PFSK-1 (cell line): ENCODE measurements at regions not wholly inside any gene's neighbourhood (a gene's known extent, or its start where the extent isn't known, plus 50 kb on each side); places are given as distances from the start of the nearest gene placed in this dataset.

Experiments used
- FOXP2 ChIP-seq: optimal IDR thresholded peaks from 2 replicates; pipeline ENCODE3; 2011; ENCODE audit warnings: borderline replicate concordance, control low read depth, inconsistent platforms; ENCODE audit not compliant: insufficient read depth; ENCODE audit errors: extremely low read length, extremely low read depth
- POLR2AphosphoS5 ChIP-seq: IDR thresholded peaks from 2 replicates; pipeline ENCODE4 v1.6.1; 2012; ENCODE audit warnings: low read depth, mild to moderate bottlenecking, control low read depth, low read length, moderate library complexity
- SIN3A ChIP-seq: IDR thresholded peaks from 2 replicates; pipeline ENCODE4 v1.6.1; 2012; ENCODE audit warnings: mild to moderate bottlenecking, low read length, moderate library complexity, borderline replicate concordance; ENCODE audit not compliant: insufficient read depth
- TAF1 ChIP-seq: IDR thresholded peaks from 2 replicates; pipeline ENCODE4 v1.6.1; 2012; ENCODE audit warnings: low read length, control low read depth, borderline replicate concordance; ENCODE audit not compliant: insufficient read depth
- TF ChIP-seq, protein P1 (sequence below), 2 experiments: IDR thresholded peaks; 2 replicates each; pipeline versions ENCODE4 v1.6.1 to v1.8.0; 2011 to 2012; ENCODE audit warnings: low read depth in 2 of 2, low read length in 2 of 2, control low read depth in 1 of 2, inconsistent platforms in 1 of 2, mild to moderate bottlenecking in 1 of 2, moderate library complexity in 1 of 2; ENCODE audit not compliant: insufficient read depth in 1 of 2

DNA sequence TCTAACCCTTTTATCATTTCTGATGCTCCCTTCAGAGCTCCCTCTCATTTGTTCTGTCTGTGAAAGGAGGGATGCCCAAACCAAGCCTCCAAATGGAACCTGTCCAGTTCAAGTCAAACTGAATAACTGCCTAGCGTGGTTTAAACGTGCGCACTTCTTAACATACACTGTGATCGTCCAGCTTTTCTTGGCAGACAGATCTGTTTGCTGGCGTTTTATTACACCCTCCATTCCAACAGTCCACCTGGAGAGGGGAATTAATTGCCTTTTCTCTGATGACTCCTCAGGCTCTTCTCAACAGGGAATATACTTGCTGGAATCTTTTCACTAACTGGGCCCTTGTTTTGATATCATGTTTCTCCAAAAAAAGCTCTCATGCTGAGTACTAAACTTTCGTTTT, 379.2 kb upstream of the POU3F3 start:
- TF ChIP-seq SIN3A (no peak), FOXP2 (no peak), TAF1 (no peak), POLR2AphosphoS5 (no peak)
- TF ChIP-seq, protein P1, sequence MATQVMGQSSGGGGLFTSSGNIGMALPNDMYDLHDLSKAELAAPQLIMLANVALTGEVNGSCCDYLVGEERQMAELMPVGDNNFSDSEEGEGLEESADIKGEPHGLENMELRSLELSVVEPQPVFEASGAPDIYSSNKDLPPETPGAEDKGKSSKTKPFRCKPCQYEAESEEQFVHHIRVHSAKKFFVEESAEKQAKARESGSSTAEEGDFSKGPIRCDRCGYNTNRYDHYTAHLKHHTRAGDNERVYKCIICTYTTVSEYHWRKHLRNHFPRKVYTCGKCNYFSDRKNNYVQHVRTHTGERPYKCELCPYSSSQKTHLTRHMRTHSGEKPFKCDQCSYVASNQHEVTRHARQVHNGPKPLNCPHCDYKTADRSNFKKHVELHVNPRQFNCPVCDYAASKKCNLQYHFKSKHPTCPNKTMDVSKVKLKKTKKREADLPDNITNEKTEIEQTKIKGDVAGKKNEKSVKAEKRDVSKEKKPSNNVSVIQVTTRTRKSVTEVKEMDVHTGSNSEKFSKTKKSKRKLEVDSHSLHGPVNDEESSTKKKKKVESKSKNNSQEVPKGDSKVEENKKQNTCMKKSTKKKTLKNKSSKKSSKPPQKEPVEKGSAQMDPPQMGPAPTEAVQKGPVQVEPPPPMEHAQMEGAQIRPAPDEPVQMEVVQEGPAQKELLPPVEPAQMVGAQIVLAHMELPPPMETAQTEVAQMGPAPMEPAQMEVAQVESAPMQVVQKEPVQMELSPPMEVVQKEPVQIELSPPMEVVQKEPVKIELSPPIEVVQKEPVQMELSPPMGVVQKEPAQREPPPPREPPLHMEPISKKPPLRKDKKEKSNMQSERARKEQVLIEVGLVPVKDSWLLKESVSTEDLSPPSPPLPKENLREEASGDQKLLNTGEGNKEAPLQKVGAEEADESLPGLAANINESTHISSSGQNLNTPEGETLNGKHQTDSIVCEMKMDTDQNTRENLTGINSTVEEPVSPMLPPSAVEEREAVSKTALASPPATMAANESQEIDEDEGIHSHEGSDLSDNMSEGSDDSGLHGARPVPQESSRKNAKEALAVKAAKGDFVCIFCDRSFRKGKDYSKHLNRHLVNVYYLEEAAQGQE (IDR thresholded peaks at IDR 0.05; ENCODE audit: insufficient read depth in 1 of 2, low read depth in 2 of 2, low read length in 2 of 2): no peak

DNA sequence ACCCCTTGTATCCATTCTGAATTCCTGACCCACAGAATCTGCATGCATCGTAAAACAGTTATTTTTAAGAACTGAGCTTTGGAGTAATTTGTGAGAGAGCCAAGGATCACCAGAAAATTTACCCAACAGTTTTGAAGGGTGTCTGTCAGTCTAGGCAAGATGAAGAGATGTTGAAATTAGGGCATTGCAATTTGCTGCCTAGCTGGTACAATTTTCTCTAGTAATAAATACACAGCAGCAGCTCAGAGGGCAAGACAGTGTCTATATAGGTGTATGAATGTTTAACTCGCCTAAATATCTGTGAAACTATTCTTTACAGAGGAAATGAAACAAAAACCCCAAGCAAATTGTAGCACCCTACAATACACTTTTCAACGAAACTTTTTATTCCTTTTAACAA, 377.8 kb upstream of the POU3F3 start:
- TF ChIP-seq FOXP2 (no peak), SIN3A (no peak)
- TF ChIP-seq, protein P1 (IDR thresholded peaks at IDR 0.05; ENCODE audit: insufficient read depth in 1 of 2, low read depth in 2 of 2, low read length in 2 of 2): no peak

DNA sequence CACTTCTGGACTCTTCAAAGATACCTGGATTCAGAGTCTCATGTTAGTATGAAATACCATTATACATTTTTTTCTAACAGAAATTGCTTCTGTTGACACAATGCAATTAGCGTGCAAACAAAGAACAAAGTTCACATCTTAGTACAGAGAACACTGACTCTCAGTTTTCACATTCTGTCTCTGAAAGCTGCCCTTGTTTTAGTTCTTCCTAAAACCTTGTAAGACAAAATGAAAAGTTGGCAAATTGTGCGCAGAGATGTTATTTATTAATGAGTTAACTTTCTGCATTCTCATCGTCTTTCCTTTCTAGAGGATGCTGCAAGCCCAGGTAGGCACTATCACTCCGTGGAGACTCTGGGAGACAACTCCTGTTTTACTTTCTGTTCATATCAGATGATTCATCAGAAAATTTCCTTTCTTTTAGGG, 377.3 kb upstream of the POU3F3 start:
- no peak for TF ChIP-seq TAF1
- no peak for TF ChIP-seq FOXP2
- no peak for TF ChIP-seq SIN3A
- TF ChIP-seq POLR2AphosphoS5: no peak
- TF ChIP-seq, protein P1 (IDR thresholded peaks at IDR 0.05; ENCODE audit: insufficient read depth in 1 of 2, low read depth in 2 of 2, low read length in 2 of 2): no peak

DNA sequence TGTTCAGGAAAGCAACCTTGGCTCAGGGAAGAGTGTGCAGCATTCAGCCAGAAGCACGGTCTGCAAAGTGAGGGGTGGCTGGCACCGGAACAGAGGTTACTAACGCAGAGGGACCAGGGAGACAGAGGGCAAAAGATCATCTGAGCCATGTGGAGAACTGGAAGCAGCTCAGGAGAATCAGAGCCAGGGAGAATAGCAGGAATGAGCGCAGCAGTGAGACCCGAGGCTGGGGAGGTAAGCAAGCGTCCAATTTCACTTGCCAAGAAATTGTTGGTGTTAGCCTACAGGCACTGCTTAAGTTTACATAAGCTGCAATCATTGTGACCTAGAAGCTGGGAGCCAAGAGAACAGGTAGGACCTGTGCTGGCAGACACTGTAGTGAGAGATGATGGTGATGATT, 372.6 kb upstream of the POU3F3 start:
- TF ChIP-seq SIN3A (no peak), TAF1 (no peak), FOXP2 (no peak), POLR2AphosphoS5 (no peak)
- TF ChIP-seq, protein P1 (IDR thresholded peaks at IDR 0.05; ENCODE audit: insufficient read depth in 1 of 2, low read depth in 2 of 2, low read length in 2 of 2): no peak

DNA sequence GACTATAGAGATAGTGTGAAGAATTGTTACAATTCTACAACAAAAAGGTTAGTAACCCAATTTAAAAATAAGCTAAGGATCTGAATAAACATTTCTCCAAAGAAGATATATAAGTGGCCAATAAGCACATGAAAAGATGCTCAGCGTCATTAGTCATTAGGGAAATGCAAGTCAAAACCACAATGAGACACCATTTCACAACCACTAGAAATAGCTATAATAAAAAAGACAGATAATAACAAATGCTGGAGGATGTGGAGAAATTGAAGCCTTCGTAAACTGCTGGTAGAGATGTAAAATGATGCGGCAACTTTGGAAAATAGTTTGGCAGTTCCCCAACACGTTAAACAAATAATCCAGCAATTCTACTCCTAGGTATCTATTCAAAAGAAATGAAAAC, 366.5 kb upstream of the POU3F3 start:
- TF ChIP-seq, protein P1 (IDR thresholded peaks at IDR 0.05; ENCODE audit: insufficient read depth in 1 of 2, low read depth in 2 of 2, low read length in 2 of 2): no peak
- TF ChIP-seq FOXP2: no peak
- no peak for TF ChIP-seq SIN3A
- no peak for TF ChIP-seq POLR2AphosphoS5
- no peak for TF ChIP-seq TAF1
